Uterus (tissue), 3 donors: ENCODE measurements at regions not wholly inside any gene's neighbourhood (a gene's known extent, or its start where the extent isn't known, plus 50 kb on each side); places are given as distances from the start of the nearest gene placed in this dataset.

ENCODE experiments used
- DNase-seq, 2 donors: peaks; one replicate each; pipeline ENCODE4 v3.0.0-alpha.2; 2019 to 2020
- H3K27ac ChIP-seq, 2 donors: fragments of 200-600 bp; sonication (generic); 1 replicate in 1 of 2; 2 replicates in 1 of 2; pipeline ENCODE4 v1.5.1; 2016 to 2018
- H3K27me3 ChIP-seq, 2 donors: fragments of 200-600 bp; sonication (generic); one replicate each; pipeline ENCODE4 v1.5.1; 2018 to 2019; ENCODE audit warnings: control low read depth in 1 of 2
- H3K36me3 ChIP-seq, 2 donors: fragments of 200-600 bp; sonication (generic); one replicate each; pipeline ENCODE4 v1.5.1; 2019; ENCODE audit warnings: control low read depth in 1 of 2
- H3K4me1 ChIP-seq, 2 donors: fragments of 200-600 bp; sonication (generic); one replicate each; pipeline ENCODE4 v1.5.1; 2018 to 2019; ENCODE audit warnings: control low read depth in 1 of 2
- H3K4me3 ChIP-seq, 2 donors: fragments of 200-600 bp; sonication (generic); 1 replicate in 1 of 2; 2 replicates in 1 of 2; pipeline ENCODE4 v1.5.1; 2018 to 2019; ENCODE audit warnings: mild to moderate bottlenecking in 1 of 2
- H3K9me3 ChIP-seq, 2 donors: fragments of 200-600 bp; sonication (generic); one replicate each; pipeline ENCODE4 v1.5.1; 2019; ENCODE audit warnings: control low read depth in 1 of 2
- CTCF ChIP-seq, 4 experiments: fragments of 200-600 bp in 2 of 4; fragments of 450-650 bp in 2 of 4; sonication (generic) in 2 of 4; IDR thresholded peaks; one replicate each; pipeline ENCODE4 v1.5.1; 2016 to 2019; ENCODE audit warnings: antibody characterized with exemption in 4 of 4, mild to moderate bottlenecking in 2 of 4, moderate library complexity in 1 of 4
- POLR2A ChIP-seq, 2 donors: fragments of 450-650 bp; IDR thresholded peaks; one replicate each; pipeline ENCODE4 v1.6.1; 2016; ENCODE audit warnings: antibody characterized with exemption in 2 of 2, mild to moderate bottlenecking in 1 of 2, moderate library complexity in 1 of 2
- intact Hi-C: fragments of 100-400 bp; cut with DNase I; formaldehyde crosslinking; loops from one replicate; pipeline ENCODE4 v1.15.1; 2023; ENCODE audit warnings: low total_unique reads
- donor health status: DM: yes; HTN: yes; CAD: no.

GRCh38 chr3:117728226-117728625, 1018.6 kb downstream of the TUSC7 start:
- no peak for DNase-seq
- H3K27me3 ChIP-seq, result no peaks in the 10 kb centered on the region
- no peak overlapping the region for H3K27ac ChIP-seq
- no peaks in the 10 kb centered on the region for H3K36me3 ChIP-seq
- no peaks in the 10 kb centered on the region for H3K4me1 ChIP-seq
- no peak for TF ChIP-seq POLR2A (IDR thresholded peaks at IDR 0.05)
- no peak overlapping the region for H3K4me3 ChIP-seq
- intact Hi-C loops, result no loop called here
- no peaks in the 10 kb centered on the region for H3K9me3 ChIP-seq

- Histone ChIP-seq H3K27me3 (no peaks in the 10 kb centered on the region), H3K9me3 (no peaks in the 10 kb centered on the region), H3K27ac (no peak overlapping the region), H3K4me3 (no peak overlapping the region), H3K36me3 (no peaks in the 10 kb centered on the region), H3K4me1 (no peaks in the 10 kb centered on the region)
- TF ChIP-seq POLR2A (IDR thresholded peaks at IDR 0.05) (no peak), CTCF (IDR thresholded peaks at IDR 0.05) (no peak)
- intact Hi-C loops, result no loop called here
- DNase-seq, result no peak
Measured at GRCh38 chr3:117734496-117734895, 1024.9 kb downstream of the TUSC7 start.

- no peak for DNase-seq
- intact Hi-C loops, result no loop called here
- H3K27ac ChIP-seq, result no peak overlapping the region
- no peak overlapping the region for H3K4me3 ChIP-seq
- H3K4me1 ChIP-seq, result no peaks in the 10 kb centered on the region
- TF ChIP-seq CTCF (IDR thresholded peaks at IDR 0.05), result no peak
- TF ChIP-seq POLR2A (IDR thresholded peaks at IDR 0.05), result no peak
- no peaks in the 10 kb centered on the region for H3K36me3 ChIP-seq
- H3K27me3 ChIP-seq, result no peaks in the 10 kb centered on the region
- no peaks in the 10 kb centered on the region for H3K9me3 ChIP-seq
Measured at GRCh38 chr3:117735481-117736101, 1026.0 kb downstream of the TUSC7 start.

GRCh38 chr3:117736846-117737245, 1027.3 kb downstream of the TUSC7 start:
- intact Hi-C loops, result no loop called here
- no peaks in the 10 kb centered on the region for H3K36me3 ChIP-seq
- H3K9me3 ChIP-seq, result no peaks in the 10 kb centered on the region
- no peaks in the 10 kb centered on the region for H3K4me1 ChIP-seq
- H3K27ac ChIP-seq, result no peak overlapping the region
- TF ChIP-seq POLR2A (IDR thresholded peaks at IDR 0.05) (no peak), CTCF (IDR thresholded peaks at IDR 0.05) (no peak)
- no peaks in the 10 kb centered on the region for H3K27me3 ChIP-seq
- no peak for DNase-seq
- H3K4me3 ChIP-seq, result no peak overlapping the region

GRCh38 chr3:117743993-117744392, 1034.4 kb downstream of the TUSC7 start:
- Histone ChIP-seq H3K4me1 (no peaks in the 10 kb centered on the region), H3K4me3 (no peak overlapping the region), H3K27ac (no peak overlapping the region), H3K9me3 (no peaks in the 10 kb centered on the region), H3K36me3 (no peaks in the 10 kb centered on the region), H3K27me3 (no peaks in the 10 kb centered on the region)
- DNase-seq, result no peak
- TF ChIP-seq POLR2A (IDR thresholded peaks at IDR 0.05) (no peak), CTCF (IDR thresholded peaks at IDR 0.05) (no peak)
- intact Hi-C loops, result no loop called here

GRCh38 chr3:117744935-117745334, 1035.4 kb downstream of the TUSC7 start:
- intact Hi-C loops, result no loop called here
- no peaks in the 10 kb centered on the region for H3K4me1 ChIP-seq
- no peaks in the 10 kb centered on the region for H3K9me3 ChIP-seq
- no peak for TF ChIP-seq CTCF (IDR thresholded peaks at IDR 0.05)
- TF ChIP-seq POLR2A (IDR thresholded peaks at IDR 0.05), result no peak
- H3K27me3 ChIP-seq, result no peaks in the 10 kb centered on the region
- DNase-seq, result no peak
- H3K4me3 ChIP-seq, result no peak overlapping the region
- no peaks in the 10 kb centered on the region for H3K36me3 ChIP-seq
- no peak overlapping the region for H3K27ac ChIP-seq
